H1 (cell line): ENCODE measurements at regions not wholly inside any gene's neighbourhood (a gene's known extent, or its start where the extent isn't known, plus 50 kb on each side); places are given as distances from the start of the nearest gene placed in this dataset.

Experiments used
- CHD2 ChIP-seq: IDR thresholded peaks from 2 replicates; pipeline ENCODE4 v1.6.1; 2012; ENCODE audit warnings: low read length, improper control_type of control experiment
- CHD7 ChIP-seq: fragments of 300-600 bp; sonication (generic); IDR thresholded peaks from 2 replicates; pipeline ENCODE4 v1.7.1; 2012; ENCODE audit warnings: low read length, moderate library complexity, mild to moderate bottlenecking, inconsistent platforms; ENCODE audit not compliant: insufficient replicate concordance

GRCh38 chr10:129187331-129187730, 279.7 kb upstream of the MGMT start (continued):
- TF ChIP-seq CHD7: no peak
- TF ChIP-seq CHD2: no peak
- TF ChIP-seq, all 59 proteins: peak for 0
